GM04504 (cell line): ENCODE measurements at regions not wholly inside any gene's neighbourhood (a gene's known extent, or its start where the extent isn't known, plus 50 kb on each side); places are given as distances from the start of the nearest gene placed in this dataset.

Source experiments
- DNase-seq: peaks from one replicate; pipeline ENCODE4 v3.0.0-alpha.2; 2012; ENCODE audit warnings: low read depth

DNA sequence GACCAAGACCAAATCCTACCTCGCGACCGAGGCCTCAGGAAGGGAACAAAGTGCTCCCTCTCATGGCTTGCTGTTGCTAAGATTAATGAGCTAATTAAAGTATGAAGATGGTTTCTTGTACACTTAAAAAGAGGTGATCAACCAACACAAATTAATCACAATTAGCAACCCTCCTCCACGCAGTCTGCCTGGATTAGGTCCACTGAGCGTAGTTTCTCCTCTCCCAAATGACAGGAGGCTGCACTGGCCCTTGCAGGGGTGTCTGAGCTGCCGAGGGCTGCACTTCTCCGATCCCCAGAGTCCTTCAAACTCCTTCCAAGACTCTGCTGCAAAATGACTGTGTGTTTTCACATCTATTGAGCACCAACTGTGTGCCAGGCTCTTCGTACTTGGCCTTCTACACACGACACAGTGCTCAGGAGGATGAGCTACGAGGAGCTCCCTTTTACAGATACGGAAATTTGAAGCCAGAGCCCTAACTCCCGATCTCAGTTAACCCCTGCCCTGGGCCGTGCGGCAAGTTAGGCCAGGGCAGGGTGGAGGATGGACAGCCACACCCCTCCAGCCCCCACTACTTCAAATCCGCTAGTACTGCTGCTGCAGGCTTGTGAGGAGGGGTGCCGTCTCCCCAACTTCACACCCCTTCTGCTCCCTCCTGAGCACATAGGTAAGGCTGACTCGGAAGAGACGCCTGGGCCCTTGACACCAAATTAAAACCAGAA lies 101.0 kb upstream of the LINGO1 start:
- no peak for DNase-seq

DNA sequence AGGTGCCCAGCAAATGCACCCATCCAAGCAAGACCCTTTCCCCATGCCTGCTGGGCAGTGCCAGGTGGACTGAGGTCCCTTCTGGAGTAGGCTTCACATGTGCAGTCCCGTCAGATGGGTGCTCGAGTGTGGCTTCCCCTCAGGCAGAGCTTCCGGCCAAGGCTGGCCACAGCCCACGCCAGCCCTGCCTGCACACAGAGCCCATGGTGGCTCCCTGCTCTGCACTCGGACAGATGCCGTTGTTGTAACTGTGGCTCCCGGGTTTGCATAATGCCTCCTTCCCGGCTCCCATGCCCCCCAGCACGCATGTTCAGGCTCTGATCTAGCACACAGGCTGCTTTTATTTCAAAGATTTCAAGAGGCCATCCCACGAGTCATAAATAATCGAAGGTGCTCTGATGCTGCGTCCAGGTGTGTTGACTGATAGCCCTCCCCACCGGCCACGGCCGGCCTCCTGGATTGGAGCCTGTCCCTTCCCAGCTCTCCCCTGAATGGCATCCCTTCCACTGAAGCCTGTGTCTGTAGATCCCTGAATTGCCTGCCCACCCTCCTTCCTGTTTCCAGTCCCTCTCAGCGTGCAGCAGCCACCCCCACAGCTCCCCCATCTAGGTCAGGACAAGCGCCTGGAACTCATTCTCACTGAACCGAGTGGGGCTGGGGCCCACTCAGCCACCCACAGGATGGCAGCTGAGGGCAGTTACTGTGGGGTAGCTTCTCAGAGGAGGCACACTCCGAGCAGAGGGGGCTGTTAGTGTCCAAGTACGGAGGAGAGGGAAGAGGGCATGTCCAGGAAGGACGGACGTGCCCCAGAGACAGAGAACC lies 100.0 kb upstream of the LINGO1 start:
- DNase-seq, result no peak

DNA sequence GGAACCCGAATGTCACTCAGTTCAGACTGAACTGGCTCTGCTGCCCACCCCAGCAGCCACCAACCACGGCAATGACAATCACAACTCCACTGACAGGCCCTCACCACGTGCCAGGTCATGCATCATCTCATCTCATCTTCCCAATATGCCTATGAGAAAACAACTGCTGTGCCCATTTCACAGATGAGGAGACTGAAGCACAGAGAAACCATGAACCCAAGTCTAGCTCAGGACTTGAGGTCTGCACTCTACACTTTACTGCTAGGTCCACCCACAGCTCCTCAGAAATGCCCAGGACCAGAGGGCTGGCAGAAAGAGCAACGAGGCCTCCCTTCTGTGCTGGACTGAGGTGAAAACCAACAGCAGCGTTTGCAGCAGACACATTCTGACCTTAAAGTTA lies 99.2 kb upstream of the LINGO1 start:
- no peak for DNase-seq

GRCh38 chr15:77731067-77731466 lies 98.4 kb upstream of the LINGO1 start:
- no peak for DNase-seq

DNA sequence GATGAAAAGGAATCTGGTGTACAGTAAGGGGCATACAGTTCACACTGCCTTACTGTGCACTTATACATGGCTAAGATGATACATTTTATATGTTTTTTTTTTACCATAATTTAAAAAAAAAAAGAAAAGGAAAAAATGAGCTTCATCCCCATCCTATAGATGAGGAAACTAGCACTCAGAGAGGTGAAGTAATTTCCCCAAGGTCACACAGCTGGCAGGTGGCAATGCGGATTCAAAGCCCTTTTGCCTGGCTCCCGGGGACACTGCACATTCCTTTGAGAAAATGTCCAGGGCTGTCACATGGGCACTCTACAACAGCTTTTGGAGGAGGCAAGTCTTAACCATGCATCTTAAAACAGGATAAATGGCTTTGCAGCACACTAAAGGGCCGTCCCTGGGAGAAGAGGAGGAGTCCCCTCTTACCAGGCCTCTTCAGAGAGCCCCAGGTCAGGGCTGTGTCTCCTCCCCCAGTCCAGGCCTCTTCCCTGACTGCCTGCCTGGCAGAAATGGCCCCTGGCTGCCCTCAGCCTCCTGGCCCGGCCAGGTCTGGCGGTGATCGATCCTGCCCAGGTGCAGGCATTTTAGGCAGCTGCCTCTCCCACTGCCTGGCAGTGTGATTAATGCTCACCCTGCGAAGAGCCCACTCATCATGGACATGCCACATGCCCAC lies 95.1 kb upstream of the LINGO1 start:
- no peak for DNase-seq

- DNase-seq, result no peak
Measured at GRCh38 chr15:77724715-77725114, 92.0 kb upstream of the LINGO1 start.

DNA sequence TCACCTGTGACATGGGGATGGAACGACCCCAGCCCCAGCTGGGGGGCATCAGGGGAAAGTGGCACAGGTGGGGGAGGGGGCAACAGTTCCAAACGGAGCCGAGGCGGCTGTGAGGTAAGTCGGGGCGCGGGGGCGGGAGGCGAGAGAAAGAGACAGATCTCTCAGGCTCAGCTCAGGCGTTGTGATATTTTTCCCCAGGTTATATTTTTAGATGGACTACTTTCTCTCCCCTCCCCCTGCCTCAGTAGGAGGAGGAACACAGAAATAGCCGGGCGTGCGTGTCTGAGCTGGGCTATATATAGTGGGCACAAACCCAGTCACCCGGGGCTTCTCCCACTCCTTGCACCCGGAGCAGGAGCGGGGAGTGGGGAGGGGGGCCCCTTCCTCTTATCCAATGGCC lies 91.0 kb upstream of the LINGO1 start:
- no peak for DNase-seq

DNA sequence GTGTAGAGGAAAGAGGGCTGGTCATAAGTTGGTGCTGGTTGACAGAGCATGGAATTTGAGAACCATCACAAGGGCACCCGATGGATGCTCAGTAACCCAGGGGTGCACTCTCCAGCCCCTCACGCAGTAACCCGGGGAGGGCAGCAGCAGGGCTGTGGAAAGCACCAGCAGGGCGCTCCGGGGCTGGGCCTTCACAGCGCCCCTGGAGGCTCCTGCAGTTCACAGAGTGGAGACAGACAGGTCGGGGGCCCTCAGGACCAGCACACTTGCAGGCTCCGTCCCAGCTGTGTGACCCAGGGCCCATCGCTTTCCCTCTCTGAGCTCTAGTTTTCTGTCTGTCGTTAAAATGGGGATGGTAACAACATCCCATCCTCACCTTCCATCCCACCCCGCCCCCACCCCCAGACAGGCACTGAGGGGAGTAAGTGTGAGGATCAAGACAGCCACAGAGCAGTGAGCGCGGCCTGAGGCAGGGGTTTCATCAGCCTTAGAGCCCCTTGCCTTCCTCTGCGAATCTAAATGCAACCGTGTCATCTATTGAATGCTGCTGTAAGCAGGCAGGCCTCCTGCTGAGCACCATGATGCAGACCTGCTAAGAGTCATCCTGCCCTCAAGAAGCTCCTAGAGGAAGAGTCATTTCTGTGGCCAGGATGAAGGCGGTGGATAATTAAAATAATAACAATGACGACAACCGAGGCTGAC lies 90.2 kb upstream of the LINGO1 start:
- DNase-seq, result no peak

DNA sequence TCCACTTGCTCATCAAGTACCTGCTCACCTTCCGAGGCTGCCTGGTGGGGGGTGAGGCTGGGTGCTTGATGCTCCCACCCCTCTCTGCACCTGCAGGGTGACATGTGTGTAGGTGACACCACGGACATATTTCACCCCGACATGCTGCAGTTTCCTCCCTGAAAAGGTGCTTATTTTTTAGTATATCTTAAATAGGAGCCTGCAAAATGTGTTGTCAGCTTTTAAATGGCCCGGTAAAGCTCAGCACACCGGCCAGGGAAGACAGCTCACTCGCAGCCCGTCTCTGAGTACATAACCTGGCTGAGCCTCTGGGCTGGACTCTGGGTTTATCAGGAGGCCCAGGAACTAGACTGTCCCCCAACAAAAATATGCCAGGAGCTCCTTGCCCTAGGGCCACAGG lies 89.3 kb upstream of the LINGO1 start:
- no peak for DNase-seq

GRCh38 chr15:77720655-77721054 lies 87.9 kb upstream of the LINGO1 start:
- no peak for DNase-seq

- no peak for DNase-seq
Measured at GRCh38 chr15:77720173-77720572, 87.5 kb upstream of the LINGO1 start.

- DNase-seq, result no peak
Measured at GRCh38 chr15:77719450-77719849, 86.7 kb upstream of the LINGO1 start.

DNA sequence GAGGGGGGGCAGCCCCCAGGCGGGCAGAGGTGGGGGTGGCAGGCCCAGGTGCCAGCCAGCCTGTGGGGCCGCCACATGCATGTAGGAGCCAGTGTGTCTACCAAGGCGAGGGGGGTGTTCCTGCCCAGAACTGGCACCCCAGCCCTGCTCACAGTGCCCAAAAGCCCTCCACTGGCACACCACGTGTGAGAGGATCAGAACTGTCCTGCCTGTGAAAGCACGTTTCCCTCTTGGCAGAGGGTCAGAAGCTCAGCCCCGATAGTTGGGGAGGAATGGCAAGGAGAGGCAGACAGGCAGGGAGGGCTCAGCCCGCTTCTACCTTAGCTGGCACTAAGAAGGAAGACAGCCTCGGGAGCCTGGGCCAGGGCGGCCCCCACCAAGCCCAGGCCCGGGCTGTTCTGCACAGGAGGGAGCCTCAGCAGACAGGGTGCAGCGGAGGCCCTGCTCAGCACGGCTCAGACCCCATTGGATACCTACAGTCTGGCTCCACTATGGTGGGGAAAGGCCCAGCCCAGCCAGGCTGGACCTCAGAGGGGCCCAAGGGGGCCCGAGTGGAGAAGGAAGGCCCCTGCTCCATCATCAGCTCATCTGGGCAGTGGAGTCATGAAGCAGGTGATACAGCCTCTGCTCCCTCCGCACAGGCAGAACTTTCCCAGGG lies 84.8 kb upstream of the LINGO1 start:
- no peak for DNase-seq

GRCh38 chr15:77716632-77717332 lies 84.1 kb upstream of the LINGO1 start:
- no peak for DNase-seq

DNA sequence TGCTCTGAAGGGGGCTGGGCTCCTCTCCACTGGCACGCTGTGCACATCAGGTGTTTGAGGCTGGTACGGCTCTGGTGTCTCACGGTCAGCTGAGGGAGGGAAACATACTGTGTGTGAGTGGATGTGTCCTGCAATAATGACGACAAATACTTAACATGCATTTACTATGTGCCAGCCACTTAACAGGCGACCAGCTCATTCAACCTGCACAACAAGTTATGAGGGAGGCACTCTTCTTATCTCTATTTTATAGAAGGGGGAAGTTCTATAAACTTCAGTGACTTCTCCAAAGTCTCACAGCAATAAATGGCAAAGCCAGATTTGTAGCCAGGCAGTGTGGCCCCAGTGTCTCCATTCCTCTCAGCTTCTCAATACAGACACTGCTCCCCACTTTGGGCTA lies 83.1 kb upstream of the LINGO1 start:
- no peak for DNase-seq

DNA sequence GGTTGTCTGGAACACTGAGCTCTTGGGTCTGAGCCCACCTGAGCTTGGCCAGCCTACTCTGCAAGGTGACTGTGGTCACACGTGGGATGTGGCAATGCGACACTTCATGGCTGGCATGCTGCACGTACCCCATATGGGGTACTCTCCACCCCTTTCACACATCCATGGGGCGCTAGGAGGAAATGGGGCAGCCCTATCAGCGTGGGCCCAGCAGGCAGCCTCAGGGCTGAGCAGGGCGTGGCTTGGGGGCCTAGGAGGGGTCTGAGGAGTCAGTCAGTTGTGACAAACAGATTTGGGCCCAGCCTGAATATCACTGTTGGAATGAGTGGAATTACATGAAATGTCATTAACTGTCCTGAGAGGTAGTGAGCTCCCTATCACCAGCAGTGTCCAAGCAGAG lies 82.3 kb upstream of the LINGO1 start:
- no peak for DNase-seq

DNA sequence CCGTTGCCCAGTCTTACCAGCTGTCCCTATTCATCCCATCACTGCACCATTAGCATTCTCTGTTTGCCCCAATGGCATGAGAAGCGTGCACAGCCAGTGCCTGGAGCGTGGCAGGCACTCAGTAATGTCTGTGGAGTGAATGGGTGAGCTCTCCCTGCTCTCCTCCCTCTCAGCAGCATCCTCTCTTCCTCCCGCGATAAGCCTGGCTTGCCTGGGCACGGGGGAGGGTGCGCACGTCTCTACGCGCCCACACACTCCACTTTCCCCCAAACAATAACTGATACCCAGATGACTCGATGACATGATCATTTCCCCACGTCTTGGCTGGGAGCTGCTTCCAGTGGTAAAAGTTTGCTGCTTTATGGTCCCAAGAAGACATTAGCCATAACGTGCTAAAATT lies 81.8 kb upstream of the LINGO1 start:
- DNase-seq, result no peak

DNA sequence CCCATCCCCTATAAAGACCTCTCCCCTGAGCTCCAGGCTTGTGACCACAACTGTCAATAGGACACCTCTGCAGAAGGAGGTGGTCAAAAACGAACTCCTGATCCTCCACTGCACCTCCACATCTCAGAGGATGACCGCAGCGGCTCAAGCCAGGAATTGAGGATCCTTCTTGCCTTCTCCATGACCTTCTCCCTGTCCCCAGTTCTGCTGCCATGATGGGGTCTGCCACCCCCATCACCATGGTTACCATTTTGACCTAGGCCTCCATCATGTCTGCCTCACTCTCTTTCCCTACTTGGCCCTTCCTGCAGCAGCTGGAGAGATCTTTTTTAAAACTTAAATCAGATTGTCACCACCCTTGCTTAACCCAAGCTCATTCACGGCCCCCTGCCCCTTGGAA lies 81.3 kb upstream of the LINGO1 start:
- no peak for DNase-seq

GRCh38 chr15:77713281-77713680 lies 80.6 kb upstream of the LINGO1 start:
- no peak for DNase-seq

- DNase-seq, result no peak
Measured at GRCh38 chr15:77712438-77712837, 79.7 kb upstream of the LINGO1 start.

DNA sequence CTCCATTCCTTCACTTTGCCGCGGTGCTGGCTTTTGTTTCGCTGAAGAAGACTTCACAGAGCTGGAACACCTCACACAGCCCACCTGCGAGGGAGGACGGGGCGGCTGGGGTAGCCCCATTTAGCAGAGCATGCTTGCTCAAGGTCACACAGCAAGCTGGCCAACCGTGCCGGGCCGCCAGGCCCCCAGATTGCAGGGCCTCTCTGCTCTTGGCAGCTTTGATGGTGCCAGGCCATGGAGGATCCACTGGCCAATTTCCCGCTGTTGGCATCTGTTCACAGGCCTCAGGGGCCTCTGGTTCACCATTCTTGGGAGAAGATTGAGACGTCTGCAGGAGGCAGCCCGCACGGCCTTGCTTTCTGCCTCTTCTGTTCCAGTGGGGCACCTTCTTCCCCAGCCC lies 77.9 kb upstream of the LINGO1 start:
- no peak for DNase-seq
